HEK293T (cell line): ENCODE measurements at regions not wholly inside any gene's neighbourhood (a gene's known extent, or its start where the extent isn't known, plus 50 kb on each side); places are given as distances from the start of the nearest gene placed in this dataset.

Experiments used
- ARNT ChIP-seq: fragments of 450-650 bp; IDR thresholded peaks from 2 replicates; pipeline ENCODE4 v1.6.1; 2017; ENCODE audit warnings: mild to moderate bottlenecking
- BHLHE40 ChIP-seq: fragments of 450-650 bp; IDR thresholded peaks from 2 replicates; pipeline ENCODE4 v1.6.1; 2016; ENCODE audit warnings: mild to moderate bottlenecking, moderate library complexity, borderline replicate concordance
- CTBP1 ChIP-seq: fragments of 450-650 bp; IDR thresholded peaks from 2 replicates; pipeline ENCODE4 v1.6.1; 2016; ENCODE audit warnings: borderline replicate concordance
- ELF4 ChIP-seq: fragments of 450-650 bp; IDR thresholded peaks from 2 replicates; pipeline ENCODE4 v1.6.1; 2017; ENCODE audit warnings: antibody characterized with exemption
- FOXA1 ChIP-seq: fragments of 450-650 bp; IDR thresholded peaks from 2 replicates; pipeline ENCODE4 v1.6.1; 2016; ENCODE audit warnings: mild to moderate bottlenecking
- FOXK2 ChIP-seq: fragments of 450-650 bp; IDR thresholded peaks from 2 replicates; pipeline ENCODE4 v1.6.1; 2016; ENCODE audit warnings: mild to moderate bottlenecking
- HDGF ChIP-seq: fragments of 450-650 bp; IDR thresholded peaks from 2 replicates; pipeline ENCODE4 v1.6.1; 2017; ENCODE audit warnings: antibody characterized with exemption, borderline replicate concordance
- LEF1 ChIP-seq: fragments of 450-650 bp; IDR thresholded peaks from 2 replicates; pipeline ENCODE4 v1.6.1; 2017; ENCODE audit warnings: mild to moderate bottlenecking, borderline replicate concordance
- SUZ12 ChIP-seq: fragments of 450-650 bp; IDR thresholded peaks from 2 replicates; pipeline ENCODE4 v1.6.1; 2016; ENCODE audit warnings: mild to moderate bottlenecking
- TF ChIP-seq, protein P1 (sequence below): fragments of 450-650 bp; IDR thresholded peaks from 2 replicates; pipeline ENCODE4 v1.6.1; 2016

GRCh38 chr1:187114792-187115191 is 286.0 kb downstream of the PLA2G4A start:
- no peak for TF ChIP-seq ARNT
- TF ChIP-seq BHLHE40, result no peak
- no peak for TF ChIP-seq SUZ12
- TF ChIP-seq HDGF, result no peak
- no peak for TF ChIP-seq FOXK2
- TF ChIP-seq CTBP1, result no peak
- no peak for TF ChIP-seq ELF4
- no peak for TF ChIP-seq LEF1
- no peak for TF ChIP-seq FOXA1
- TF ChIP-seq, protein P1, sequence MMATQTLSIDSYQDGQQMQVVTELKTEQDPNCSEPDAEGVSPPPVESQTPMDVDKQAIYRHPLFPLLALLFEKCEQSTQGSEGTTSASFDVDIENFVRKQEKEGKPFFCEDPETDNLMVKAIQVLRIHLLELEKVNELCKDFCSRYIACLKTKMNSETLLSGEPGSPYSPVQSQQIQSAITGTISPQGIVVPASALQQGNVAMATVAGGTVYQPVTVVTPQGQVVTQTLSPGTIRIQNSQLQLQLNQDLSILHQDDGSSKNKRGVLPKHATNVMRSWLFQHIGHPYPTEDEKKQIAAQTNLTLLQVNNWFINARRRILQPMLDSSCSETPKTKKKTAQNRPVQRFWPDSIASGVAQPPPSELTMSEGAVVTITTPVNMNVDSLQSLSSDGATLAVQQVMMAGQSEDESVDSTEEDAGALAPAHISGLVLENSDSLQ, result no peak
